ENCODE measurements at regions not wholly inside any gene's neighbourhood (a gene's known extent, or its start where the extent isn't known, plus 50 kb on each side); places are given as distances from the start of the nearest gene placed in this dataset.

DNA sequence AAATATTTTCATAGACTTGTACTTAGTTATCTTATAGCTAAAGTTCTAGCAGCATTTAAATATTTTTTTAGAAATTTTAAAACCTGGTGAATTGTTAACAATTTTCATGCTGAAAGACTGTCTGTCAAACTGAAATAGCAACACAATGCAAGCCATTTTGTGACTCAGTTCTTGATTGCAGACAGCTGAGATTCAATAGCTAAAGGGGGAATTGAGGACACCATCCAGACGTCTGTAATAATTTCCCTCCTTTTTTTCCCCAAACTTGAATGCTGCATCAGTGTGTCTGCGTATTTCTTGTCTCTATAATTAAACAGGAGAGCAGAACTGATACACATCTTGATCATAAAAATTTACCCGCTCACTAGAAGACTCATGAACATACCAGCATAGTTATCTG is 468.3 kb downstream of the GBE1 start:
- Mint-ChIP-seq H3K4me1 (no peaks in the 10 kb centered on the region), H3K27ac (no peak overlapping the region), H3K4me3 (no peak overlapping the region), H3K9me3 (peaks cover 4% of the 10 kb centered on the region), H3K36me3 (ENCODE audit: low read depth) (no peaks in the 10 kb centered on the region), H3K27me3 (ENCODE audit: low read depth) (no peaks in the 10 kb centered on the region)
- TF ChIP-seq, protein P1, sequence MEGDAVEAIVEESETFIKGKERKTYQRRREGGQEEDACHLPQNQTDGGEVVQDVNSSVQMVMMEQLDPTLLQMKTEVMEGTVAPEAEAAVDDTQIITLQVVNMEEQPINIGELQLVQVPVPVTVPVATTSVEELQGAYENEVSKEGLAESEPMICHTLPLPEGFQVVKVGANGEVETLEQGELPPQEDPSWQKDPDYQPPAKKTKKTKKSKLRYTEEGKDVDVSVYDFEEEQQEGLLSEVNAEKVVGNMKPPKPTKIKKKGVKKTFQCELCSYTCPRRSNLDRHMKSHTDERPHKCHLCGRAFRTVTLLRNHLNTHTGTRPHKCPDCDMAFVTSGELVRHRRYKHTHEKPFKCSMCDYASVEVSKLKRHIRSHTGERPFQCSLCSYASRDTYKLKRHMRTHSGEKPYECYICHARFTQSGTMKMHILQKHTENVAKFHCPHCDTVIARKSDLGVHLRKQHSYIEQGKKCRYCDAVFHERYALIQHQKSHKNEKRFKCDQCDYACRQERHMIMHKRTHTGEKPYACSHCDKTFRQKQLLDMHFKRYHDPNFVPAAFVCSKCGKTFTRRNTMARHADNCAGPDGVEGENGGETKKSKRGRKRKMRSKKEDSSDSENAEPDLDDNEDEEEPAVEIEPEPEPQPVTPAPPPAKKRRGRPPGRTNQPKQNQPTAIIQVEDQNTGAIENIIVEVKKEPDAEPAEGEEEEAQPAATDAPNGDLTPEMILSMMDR (IDR thresholded peaks at IDR 0.05; ENCODE audit: unreplicated experiment in 3 of 3): no peak

DNA sequence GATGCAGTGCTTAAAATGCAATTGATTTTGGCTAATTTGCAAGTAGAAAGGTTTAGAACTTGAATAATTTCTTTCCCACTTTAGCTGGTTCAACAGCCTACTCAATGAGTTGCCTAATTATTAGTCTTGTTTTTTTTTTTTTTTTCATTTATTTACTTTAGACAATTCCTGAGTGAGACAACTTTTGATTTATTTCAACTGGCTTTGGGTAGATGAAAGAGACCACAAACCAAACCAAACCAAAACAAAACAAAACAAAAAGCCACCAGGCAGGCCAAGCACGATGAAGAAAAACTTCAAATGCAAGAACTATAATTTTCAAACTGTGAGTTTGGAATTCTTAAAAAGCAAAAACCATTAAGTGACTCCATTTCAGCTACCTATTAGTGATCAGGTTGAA is 469.9 kb downstream of the GBE1 start:
- Mint-ChIP-seq H3K36me3 (ENCODE audit: low read depth) (no peaks in the 10 kb centered on the region), H3K27me3 (ENCODE audit: low read depth) (no peaks in the 10 kb centered on the region), H3K27ac (no peak overlapping the region)

DNA sequence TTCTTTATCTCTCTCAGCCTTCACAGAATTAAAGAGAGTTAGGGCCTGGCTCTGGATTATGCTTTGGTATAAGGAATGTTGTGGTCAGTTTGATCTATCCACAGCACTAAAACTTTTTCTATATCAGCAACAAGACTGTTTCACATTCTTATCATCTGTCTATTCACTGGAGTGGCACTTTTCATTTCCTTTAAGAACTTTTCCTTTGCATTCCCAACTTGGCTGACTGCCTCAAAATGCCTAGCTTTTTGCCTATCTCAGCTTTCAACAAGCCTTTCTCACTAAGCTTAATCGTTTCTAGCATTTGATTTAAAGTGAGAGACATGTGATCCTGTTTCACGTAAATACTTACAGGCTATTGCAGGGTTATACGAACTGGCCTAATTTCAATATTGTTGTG is 471.8 kb downstream of the GBE1 start:
- no peak overlapping the region for H3K27ac Mint-ChIP-seq
- H3K4me1 Mint-ChIP-seq: no peaks in the 10 kb centered on the region
- H3K4me3 Mint-ChIP-seq: no peak overlapping the region
- TF ChIP-seq, protein P1 (IDR thresholded peaks at IDR 0.05; ENCODE audit: unreplicated experiment in 3 of 3): no peak
- H3K36me3 Mint-ChIP-seq (ENCODE audit: low read depth): no peaks in the 10 kb centered on the region
- no peaks in the 10 kb centered on the region for H3K27me3 Mint-ChIP-seq (ENCODE audit: low read depth)
- H3K9me3 Mint-ChIP-seq: peaks cover 4% of the 10 kb centered on the region

More for the DNA sequence above, 469.9 kb downstream of the GBE1 start:
- TF ChIP-seq, protein P1 (IDR thresholded peaks at IDR 0.05; ENCODE audit: unreplicated experiment in 3 of 3): no peak
- no peaks in the 10 kb centered on the region for H3K4me1 Mint-ChIP-seq
- H3K4me3 Mint-ChIP-seq: no peak overlapping the region
- peaks cover 4% of the 10 kb centered on the region for H3K9me3 Mint-ChIP-seq

DNA sequence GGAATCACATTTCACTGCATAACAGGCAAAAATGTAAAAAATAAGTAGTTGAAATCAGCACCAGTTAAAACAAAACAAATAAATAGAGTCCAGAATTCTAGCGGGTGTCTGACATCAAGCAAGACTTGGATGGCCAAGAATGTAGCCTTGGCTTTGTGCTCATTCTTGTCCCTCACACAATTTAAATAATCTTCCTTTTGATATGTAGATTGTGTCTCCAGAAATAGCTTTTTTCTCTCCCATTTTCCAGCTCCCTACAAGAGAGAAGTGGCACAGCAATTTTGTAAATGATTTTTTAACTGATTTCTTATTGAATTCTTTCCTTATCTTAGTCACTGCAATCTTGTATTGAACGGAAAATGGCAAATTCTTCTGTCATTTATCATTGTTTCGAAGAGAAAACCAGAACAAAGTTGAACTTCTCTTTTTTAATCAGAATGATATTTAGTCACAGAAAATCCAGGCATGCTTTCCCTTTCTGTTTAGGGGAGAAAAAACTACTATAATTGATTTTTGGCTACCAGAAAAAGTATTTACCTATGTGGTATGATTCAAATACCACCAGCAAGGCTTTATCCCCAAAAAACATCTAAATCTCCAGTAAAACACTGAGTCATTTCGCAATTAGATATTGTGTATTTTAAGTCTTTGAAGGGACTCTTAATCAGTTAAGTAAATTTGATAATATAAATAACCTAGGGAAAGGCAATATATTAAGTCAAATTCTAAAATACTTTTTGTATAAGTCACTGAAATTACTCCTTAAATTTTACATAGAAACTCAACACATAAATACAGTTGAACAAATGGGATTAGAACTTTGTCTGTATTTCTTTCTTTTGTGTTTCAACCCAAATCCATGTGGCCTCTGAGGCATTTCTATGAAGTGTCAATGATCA is 481.7 kb downstream of the GBE1 start:
- Mint-ChIP-seq H3K27ac (no peak overlapping the region), H3K4me3 (no peak overlapping the region), H3K4me1 (no peaks in the 10 kb centered on the region), H3K9me3 (no peaks in the 10 kb centered on the region), H3K27me3 (ENCODE audit: low read depth) (no peaks in the 10 kb centered on the region), H3K36me3 (ENCODE audit: low read depth) (no peaks in the 10 kb centered on the region)
- TF ChIP-seq, protein P1 (IDR thresholded peaks at IDR 0.05; ENCODE audit: unreplicated experiment in 3 of 3): no peak

DNA sequence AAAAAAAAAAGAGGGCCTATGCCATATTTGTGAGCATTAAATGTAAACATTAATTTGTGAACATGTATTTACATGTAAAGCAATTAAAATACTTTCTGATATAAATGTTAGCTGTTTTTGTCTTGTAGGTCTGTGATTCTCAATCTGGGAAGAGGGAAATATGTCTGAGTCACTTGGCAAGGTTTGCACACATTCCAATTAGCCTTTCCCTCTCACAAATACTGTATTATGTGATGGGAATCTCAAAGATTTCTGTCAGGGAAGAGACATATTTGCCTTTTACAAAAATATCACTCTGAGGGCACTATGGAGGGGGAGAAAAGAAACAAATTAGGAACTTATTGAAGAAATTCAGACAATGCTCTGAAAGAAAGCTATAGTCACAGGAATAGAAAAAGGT is 483.6 kb downstream of the GBE1 start:
- no peaks in the 10 kb centered on the region for H3K27me3 Mint-ChIP-seq (ENCODE audit: low read depth)
- no peaks in the 10 kb centered on the region for H3K36me3 Mint-ChIP-seq (ENCODE audit: low read depth)
- H3K27ac Mint-ChIP-seq: no peak overlapping the region
- no peak overlapping the region for H3K4me3 Mint-ChIP-seq
- H3K9me3 Mint-ChIP-seq: no peaks in the 10 kb centered on the region
- TF ChIP-seq, protein P1 (IDR thresholded peaks at IDR 0.05; ENCODE audit: unreplicated experiment in 3 of 3): no peak
- H3K4me1 Mint-ChIP-seq: no peaks in the 10 kb centered on the region

DNA sequence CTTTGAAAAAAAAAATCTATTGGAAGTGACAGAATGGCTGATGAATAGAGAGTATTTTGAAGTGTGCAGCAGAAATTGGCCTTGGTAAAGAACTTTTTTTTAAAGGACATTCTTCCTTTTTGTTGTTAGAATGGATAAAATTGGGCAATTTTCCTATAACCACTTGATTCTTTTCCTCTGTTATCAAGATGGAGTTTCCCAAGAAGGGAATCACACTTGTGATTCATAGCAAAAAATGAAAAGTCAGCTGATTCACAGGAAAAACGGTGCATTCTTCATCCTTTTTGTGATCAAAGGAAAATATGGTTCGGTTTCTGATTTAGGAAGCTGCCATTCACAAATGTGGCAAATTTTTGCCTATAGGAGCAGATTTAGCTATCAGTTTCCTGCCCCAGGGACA is 486.8 kb downstream of the GBE1 start:
- Mint-ChIP-seq H3K27ac (no peak overlapping the region), H3K4me1 (no peaks in the 10 kb centered on the region), H3K4me3 (no peak overlapping the region), H3K9me3 (no peaks in the 10 kb centered on the region), H3K36me3 (ENCODE audit: low read depth) (no peaks in the 10 kb centered on the region), H3K27me3 (ENCODE audit: low read depth) (no peaks in the 10 kb centered on the region)
- TF ChIP-seq, protein P1 (IDR thresholded peaks at IDR 0.05; ENCODE audit: unreplicated experiment in 3 of 3): no peak

Data from nephron (organoid).